Left kidney (tissue), 1 donor: ENCODE measurements at regions not wholly inside any gene's neighbourhood (a gene's known extent, or its start where the extent isn't known, plus 50 kb on each side); places are given as distances from the start of the nearest gene placed in this dataset.

Source experiments
- DNase-seq: peaks from one replicate; pipeline ENCODE4 v3.0.0-alpha.2; 2013

- no peak for DNase-seq
Observed at GRCh38 chr18:39667905-39668304, 2102.3 kb upstream of the CELF4 start.

DNA sequence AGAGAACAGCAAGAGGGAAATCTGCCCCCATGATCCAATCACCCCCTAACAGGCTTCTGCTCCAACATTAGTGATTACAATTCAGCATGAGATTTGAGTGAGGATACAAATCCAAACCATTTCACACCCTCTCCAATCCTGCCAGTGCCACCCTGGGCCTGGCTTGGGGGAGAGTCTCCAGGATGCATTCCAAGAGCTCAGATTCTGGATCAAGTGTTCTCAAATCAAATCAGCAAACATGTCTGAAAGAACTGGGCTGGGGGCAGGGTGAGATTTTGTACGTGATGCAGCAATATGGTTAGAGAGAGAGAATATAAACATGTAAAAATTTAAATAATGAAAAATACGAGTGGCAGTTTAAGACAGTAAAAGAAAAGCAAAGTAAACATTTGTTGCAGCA is 2100.9 kb upstream of the CELF4 start:
- no peak for DNase-seq

DNA sequence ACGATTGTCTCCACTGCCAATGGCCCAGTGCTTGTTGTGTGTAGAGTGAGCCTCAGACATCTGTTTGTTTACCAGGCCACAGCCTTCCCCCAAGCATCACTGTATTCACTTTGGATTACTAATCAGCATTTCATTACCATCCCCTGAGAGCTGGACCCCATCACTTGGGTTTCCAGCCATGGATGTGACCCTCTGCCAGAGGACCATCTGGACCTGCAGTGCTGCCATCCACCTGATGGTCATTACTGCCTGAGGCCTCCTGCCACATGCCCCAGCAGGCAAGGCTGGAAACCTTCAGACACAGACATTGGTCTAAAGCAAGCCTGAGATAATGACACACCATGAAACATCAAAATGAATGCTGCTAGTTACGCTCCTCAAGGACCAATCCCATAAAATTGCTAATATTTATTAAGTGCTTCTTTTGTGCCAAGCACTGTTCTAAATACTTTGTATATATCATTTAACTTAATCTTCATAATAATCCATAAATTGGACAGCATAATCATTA is 2096.3 kb upstream of the CELF4 start:
- DNase-seq, result no peak

- no peak for DNase-seq
Observed at GRCh38 chr18:39660141-39660540, 2094.5 kb upstream of the CELF4 start.

DNA sequence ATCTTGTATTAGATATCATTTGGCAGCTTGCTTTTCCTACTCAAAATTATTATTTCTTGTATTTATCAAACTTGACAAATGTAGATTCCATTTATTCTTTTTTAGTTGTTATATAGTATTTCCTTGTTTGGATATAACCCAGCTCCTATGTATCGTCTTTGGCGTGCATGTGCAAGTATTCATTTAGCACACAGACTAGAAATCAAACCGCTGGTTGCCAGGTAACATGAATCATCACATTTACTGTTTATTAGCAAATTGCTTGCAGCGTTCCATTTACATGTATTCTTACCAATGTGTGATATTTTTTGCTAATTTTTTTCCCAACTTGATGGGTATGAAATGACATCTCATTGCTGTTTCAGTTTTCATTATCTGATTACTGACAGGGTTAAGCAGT is 2089.7 kb upstream of the CELF4 start:
- no peak for DNase-seq

GRCh38 chr18:39653221-39653620 is 2087.6 kb upstream of the CELF4 start:
- no peak for DNase-seq

- DNase-seq, result no peak
Observed at GRCh38 chr18:39648616-39649015, 2083.0 kb upstream of the CELF4 start.

DNA sequence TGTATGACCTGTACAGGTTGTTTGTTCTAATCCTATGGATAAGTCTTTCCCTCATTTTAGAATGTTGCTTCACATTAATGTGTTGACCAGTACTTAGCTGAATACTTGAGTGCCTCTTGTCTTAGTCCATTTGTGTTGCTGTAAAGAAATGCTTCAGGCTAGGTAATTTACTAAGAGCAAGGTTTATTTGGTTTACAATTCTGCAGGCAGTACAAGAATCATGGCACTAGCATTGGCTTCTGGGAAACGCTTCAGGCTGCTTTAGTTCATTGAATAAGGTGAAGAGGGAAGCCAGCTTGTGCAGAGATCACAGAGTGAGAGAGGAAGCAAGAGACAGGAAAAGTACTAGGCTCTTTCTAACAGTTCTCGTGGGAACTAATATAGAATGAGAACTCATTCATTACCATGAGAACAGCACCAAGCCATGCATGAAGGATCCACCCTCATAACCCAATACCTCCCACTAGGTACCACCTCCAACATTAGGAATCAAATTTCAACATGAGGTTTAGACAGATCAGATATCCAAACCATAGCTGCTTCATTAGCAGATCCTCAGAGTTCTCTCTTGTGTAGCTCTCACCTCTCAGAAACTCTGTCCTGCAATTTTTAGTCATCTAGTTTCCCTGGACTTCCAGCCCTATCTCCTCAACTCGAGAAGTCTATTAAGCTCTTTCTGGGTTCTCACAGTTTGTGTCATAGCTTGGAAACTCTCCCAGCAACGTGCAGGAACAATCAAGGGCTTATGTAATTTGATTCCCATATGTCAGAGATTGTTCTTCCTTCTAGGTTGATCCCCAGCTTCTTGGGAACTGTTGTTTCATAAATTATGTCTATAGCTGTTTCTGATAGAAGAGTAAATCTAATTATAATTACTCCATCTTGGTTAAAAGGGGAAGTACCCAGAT is 2082.3 kb upstream of the CELF4 start:
- peak; percentile 50 for DNase-seq

DNA sequence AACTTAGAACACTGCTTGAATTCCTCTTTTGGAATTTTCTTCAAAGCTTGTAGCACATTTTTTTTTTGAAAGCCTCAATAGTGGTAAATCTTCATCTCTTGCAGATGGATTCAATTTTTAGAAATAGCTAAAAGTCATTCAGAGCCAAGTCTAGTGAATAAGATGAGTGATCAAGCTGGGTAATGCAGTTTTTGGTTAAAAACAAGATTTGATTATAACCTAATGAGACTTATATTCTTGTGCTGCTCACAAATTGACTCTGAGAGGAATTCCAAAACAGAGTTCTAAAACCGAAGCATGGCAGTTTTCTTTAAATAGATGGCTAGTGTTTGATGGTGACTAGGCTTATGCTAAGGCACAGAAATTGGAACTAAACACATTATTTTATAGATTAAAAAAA is 2072.6 kb upstream of the CELF4 start:
- DNase-seq, result no peak

GRCh38 chr18:39636931-39637330 is 2071.3 kb upstream of the CELF4 start:
- DNase-seq, result no peak

DNA sequence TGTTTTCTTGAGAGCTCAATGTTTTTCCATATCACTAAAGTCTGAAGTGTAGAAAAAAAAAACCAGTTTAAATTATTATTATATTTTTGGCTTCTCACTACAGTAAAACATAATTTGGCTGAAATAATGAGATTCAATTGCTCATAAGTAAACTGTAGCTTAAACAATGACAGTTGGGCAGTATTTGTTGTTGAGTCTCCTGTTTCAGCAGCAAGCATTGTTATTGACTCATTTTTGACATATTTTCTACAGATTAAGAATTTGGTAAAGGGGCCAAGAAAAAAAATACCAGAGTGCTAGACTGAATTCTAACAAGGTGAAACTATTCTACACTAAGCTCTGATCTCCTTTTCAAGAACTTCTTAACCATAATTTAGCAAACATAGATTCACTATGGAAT is 2070.4 kb upstream of the CELF4 start:
- DNase-seq, result no peak

DNA sequence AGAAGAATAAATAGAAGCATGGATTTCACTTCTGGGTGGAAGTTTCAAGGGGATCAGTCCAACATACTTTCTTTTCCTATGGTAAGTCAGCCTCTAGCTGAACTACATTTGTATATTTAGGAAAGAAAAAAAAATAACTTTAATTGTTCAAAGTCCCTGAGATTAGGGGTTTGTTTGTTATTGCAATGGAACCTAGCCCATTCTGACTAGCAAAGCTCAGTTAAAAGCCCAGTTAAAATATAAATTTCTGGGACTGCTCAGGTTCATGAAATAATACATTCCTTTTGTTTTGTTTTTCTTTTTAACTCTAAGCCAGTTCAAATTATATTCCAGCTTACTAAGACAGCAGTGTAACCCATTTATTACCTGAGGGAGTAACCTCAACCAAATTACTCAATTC is 2069.6 kb upstream of the CELF4 start:
- no peak for DNase-seq

DNA sequence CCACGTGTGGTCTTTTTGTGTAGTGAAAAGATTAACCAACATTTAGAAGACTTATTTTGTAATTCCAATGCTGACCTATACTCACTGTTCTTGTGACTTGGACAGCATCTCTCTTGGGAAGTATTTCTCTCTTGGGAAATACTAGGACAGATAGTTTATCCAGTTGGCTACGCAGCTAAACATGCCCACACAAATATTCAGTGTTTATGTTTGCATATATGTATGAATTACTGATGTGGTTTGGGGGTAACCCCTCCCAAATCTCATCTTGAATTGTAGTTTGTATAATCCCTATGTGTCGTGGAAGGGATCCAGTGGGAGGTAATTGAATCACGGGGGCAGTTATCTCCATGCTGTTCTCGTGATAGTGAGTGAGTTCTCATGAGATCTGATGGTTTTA is 2062.3 kb upstream of the CELF4 start:
- DNase-seq, result no peak

DNA sequence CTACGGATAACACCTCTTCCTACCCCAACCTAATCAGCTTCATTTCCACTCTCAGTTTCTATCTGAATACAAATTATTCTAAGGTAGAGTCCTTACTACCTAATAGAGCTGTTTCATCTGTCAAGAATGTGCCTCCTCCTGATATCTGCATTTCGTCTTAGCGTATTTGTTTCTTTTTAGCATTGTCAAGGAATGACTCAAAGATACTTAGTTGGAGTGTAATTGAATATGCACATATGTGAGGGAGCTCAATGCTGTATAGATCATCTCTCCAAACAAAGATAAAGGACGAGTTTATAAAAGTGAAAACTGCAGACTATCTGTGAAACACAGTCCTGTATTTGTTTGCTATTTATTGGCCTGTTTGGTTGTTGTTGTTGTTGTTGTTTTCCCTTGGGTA is 2059.4 kb upstream of the CELF4 start:
- no peak for DNase-seq

DNA sequence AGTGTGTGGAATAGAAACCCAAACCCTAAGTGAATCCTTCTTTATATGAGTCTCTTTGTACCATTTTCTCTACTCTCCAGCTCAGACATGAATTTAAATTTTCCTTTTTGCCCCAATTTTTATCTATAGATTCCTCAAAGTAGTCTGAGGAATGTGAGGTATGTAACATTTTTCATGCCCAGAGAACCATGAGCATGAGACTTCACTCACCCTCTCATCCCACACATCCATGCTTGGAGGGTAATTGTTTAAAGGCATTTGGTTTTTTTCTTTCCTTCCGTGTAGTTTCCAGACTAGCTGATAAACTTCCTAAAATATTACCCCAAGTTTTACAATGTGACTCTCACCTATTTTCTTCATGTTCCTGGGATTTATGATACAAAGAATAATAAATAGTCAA is 2056.8 kb upstream of the CELF4 start:
- no peak for DNase-seq

DNA sequence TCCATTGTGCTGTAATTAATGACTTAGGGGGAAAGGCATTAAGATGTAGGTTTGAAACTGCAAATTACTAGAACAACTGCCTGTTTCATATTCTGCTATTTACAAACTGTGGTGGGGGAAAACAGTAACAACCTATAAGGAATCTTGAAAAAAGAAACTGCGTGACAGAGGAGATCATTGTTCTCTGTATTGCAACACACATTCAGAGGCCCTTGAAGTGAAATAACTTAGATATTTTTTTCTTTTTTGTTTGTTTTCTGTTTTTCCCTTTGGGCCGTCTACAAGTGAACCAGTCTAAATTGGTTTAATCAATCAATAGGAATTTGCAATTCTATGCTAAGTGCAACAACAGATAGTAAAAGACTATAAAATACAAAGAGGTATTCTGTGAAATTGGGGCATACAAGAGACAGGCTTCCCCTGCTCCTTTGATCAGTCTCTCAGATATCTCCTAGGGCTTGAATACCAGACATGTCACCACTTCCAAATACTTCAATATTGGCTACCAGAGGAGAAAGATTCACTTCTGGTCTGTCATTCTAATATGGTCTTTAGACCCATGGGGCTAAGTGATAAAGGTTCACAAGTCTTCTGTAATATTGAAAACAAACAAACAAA is 2055.1 kb upstream of the CELF4 start:
- no peak for DNase-seq

- no peak for DNase-seq
Observed at GRCh38 chr18:39618265-39619003, 2052.8 kb upstream of the CELF4 start.

DNA sequence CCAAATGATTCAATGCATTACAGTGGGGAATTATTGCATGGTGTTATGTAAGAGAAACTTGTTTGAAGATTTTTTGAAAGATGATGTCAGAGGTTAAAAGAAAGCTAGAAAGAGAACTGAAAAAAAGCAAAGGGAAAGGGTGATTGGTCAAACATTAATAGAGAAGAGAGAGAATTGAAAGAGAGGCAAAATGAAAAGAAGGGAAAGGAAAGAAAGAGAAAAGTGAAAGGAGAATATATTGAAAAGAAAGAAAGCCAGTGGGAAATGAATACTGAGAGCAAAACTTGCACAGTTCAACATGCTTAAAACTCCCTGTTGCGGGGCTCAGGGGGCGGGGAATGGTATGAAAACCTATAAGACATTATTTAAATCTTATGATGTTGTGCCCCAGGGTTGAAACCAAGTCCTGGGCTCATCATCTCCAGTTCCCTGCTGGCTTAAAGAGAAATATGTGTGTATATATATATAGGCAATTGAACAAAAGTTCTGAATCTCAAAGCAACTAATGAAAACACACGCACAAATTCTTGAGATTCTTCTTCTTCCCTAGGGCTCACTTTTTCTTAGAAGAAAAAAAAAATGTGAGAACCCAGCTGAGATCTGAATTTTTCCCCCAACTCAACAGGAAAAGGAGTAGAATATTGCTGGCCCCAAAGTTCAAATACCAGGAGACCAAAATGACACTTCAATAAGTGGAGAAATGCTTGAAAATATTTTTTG is 2045.9 kb upstream of the CELF4 start:
- no peak for DNase-seq

GRCh38 chr18:39607034-39607433 is 2041.4 kb upstream of the CELF4 start:
- no peak for DNase-seq

GRCh38 chr18:39604836-39605235 is 2039.2 kb upstream of the CELF4 start:
- DNase-seq, result no peak

GRCh38 chr18:39602131-39602530 is 2036.5 kb upstream of the CELF4 start:
- no peak for DNase-seq

GRCh38 chr18:39600894-39601293 is 2035.3 kb upstream of the CELF4 start:
- DNase-seq, result no peak
